ENCODE measurements at regions not wholly inside any gene's neighbourhood (a gene's known extent, or its start where the extent isn't known, plus 50 kb on each side); places are given as distances from the start of the nearest gene placed in this dataset.

GRCh38 chr2:167745667-167746066 lies 501.7 kb downstream of the STK39 start:
- TF ChIP-seq, protein P1, sequence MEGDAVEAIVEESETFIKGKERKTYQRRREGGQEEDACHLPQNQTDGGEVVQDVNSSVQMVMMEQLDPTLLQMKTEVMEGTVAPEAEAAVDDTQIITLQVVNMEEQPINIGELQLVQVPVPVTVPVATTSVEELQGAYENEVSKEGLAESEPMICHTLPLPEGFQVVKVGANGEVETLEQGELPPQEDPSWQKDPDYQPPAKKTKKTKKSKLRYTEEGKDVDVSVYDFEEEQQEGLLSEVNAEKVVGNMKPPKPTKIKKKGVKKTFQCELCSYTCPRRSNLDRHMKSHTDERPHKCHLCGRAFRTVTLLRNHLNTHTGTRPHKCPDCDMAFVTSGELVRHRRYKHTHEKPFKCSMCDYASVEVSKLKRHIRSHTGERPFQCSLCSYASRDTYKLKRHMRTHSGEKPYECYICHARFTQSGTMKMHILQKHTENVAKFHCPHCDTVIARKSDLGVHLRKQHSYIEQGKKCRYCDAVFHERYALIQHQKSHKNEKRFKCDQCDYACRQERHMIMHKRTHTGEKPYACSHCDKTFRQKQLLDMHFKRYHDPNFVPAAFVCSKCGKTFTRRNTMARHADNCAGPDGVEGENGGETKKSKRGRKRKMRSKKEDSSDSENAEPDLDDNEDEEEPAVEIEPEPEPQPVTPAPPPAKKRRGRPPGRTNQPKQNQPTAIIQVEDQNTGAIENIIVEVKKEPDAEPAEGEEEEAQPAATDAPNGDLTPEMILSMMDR (optimal IDR thresholded peaks at IDR 0.05 in 1 of 3, IDR thresholded peaks at IDR 0.05 in 1 of 3, conservative IDR thresholded peaks at IDR 0.05 in 1 of 3; ENCODE audit: extremely low read depth in 1 of 3, insufficient read depth in 2 of 3, low read length in 3 of 3) = no peak
- TF ChIP-seq EZH2 (IDR thresholded peaks at IDR 0.05; ENCODE audit: low read length) = no peak

Data from keratinocyte (primary cell).